ENCODE measurements at regions not wholly inside any gene's neighbourhood (a gene's known extent, or its start where the extent isn't known, plus 50 kb on each side); places are given as distances from the start of the nearest gene placed in this dataset.

- DNase-seq (ENCODE audit: extremely low spot score) = no peak
- ChIA-PET CTCF (interaction anchor here (1.3 kb wide), 2 partner anchors 13 to 84 kb away, joined by 3 to 4 read pairs; no protein-coding TSS in a partner anchor), POLR2A (no interaction called here)
- no peak for TF ChIP-seq CTCF (IDR thresholded peaks at IDR 0.05; ENCODE audit: control extremely low read depth, extremely low read depth, low read depth, missing control alignments)
Observed at GRCh38 chr14:97021571-97022168, 224.5 kb downstream of the VRK1 start.

DNA sequence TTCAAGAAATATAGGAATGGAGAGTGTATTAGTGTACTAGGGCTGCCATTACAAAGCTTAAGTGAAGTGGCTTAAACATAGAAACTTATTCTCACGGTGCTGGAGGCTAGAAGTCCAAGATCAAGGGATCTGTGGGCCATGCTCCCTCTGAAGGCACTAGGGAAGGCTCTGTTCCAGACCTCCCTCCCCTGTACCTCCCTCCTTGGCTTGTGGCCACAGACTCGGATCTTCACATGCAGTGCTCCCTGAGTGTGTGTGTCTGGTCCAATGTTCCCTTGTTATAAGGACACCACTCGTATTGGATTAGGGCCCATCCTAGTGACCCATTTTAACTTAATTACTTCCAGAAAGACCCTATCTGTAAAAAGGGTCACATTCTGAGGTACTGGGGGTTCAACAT lies 225.6 kb downstream of the VRK1 start:
- no peak for DNase-seq (ENCODE audit: extremely low spot score)
- no peak for TF ChIP-seq CTCF (IDR thresholded peaks at IDR 0.05; ENCODE audit: control extremely low read depth, extremely low read depth, low read depth, missing control alignments)
- CTCF ChIA-PET = no interaction called here
- POLR2A ChIA-PET = no interaction called here

DNA sequence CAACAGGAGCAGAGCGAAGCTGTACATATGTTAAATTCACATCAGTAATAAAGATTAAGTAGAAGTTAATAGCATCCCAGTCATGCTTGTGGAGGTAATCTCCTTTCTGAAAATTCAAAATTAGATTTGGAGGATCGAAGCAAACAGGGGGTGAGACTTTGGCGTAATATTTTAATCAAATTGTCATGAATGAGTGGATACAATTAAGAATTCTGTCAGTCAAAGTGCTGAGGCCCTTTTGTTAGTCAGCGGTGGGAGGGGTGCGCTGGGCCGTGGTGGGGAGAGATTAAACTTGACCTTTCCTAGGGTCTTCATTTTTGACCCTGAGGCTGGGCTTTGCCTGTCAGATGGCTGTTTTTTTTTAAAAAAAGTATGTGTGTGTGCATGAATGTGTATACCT lies 226.7 kb downstream of the VRK1 start:
- CTCF ChIA-PET = no interaction called here
- TF ChIP-seq CTCF (IDR thresholded peaks at IDR 0.05; ENCODE audit: control extremely low read depth, extremely low read depth, low read depth, missing control alignments) = no peak
- DNase-seq (ENCODE audit: extremely low spot score) = no peak
- POLR2A ChIA-PET = no interaction called here

- DNase-seq (ENCODE audit: extremely low spot score) = no peak
- no peak for TF ChIP-seq CTCF (IDR thresholded peaks at IDR 0.05; ENCODE audit: control extremely low read depth, extremely low read depth, low read depth, missing control alignments)
- ChIA-PET POLR2A (no interaction called here), CTCF (no interaction called here)
Observed at GRCh38 chr14:97024300-97024699, 227.1 kb downstream of the VRK1 start.

DNA sequence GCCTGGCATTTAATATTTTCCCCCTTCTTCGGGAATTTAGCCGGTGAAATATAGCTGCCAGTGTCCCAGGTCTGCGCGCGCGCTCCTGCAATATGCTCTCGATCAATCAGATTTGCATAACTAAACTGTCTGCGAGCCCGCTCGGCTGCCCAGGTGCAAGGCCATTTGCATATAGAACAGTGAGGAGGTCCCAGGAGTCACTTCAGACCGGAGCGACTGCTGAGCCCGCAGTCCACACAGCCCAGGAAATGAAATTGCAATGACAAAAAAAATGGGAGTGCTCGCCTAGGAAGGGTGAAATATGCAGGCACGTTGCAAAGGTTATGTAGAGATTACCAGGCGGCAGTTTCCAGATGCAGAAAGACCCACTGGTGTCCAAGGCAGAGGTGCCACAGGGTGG lies 228.5 kb downstream of the VRK1 start:
- no peak for DNase-seq (ENCODE audit: extremely low spot score)
- TF ChIP-seq CTCF (IDR thresholded peaks at IDR 0.05; ENCODE audit: control extremely low read depth, extremely low read depth, low read depth, missing control alignments) = no peak
- ChIA-PET CTCF (no interaction called here), POLR2A (no interaction called here)

DNA sequence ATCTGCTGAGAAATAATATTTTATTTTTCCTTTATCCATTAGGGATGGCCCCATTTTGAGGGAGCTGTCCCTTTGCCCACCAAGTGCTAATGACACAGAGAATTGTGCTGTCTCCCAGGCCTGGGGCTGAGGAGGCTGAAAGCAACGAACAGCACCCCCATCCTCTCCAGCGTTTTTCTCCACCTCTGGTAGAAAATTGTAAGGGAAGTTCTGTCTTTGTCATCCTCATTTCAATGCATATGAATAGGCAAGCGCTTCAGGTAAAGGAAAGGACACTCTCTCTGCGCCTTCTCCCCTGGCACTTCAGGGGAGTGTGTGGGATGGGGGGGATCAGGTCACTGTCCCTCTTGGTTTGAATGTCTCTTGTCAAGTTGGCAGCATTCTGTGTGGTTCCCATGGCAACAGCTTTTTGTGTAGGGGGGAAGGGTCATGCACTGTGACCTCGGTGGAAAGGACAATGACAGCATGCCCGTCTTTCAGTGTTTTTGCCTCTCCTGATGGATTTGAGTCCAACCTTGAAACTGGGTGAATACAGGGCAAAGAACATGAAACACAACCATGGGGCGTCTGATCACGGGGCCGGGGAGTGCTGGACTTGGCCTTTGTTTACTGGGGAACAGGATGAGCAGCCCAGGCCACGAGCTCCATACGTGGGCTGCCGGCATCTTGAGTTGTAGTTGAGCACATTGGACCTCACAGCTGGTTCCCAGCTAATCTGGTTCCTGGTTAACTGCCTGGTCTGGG lies 230.2 kb downstream of the VRK1 start:
- no peak for DNase-seq (ENCODE audit: extremely low spot score)
- ChIA-PET POLR2A (no interaction called here), CTCF (interaction anchor here (1.4 kb wide), 1 partner anchor 27 kb away, joined by 3 read pairs; no protein-coding TSS in a partner anchor)
- TF ChIP-seq CTCF (IDR thresholded peaks at IDR 0.05; ENCODE audit: control extremely low read depth, extremely low read depth, low read depth, missing control alignments) = no peak
